ENCODE measurements at regions not wholly inside any gene's neighbourhood (a gene's known extent, or its start where the extent isn't known, plus 50 kb on each side); places are given as distances from the start of the nearest gene placed in this dataset.
"Not testable (repeated sequence)": the region's sequence is repeated elsewhere in the genome, so short reads cannot be mapped to it uniquely, and the experiment has no call there.

- DNase-seq (ENCODE audit: low spot score) = peak; percentile 35
Measured at GRCh38 chr16:55015181-55015913, 84.7 kb downstream of the IRX5 start.

- DNase-seq (ENCODE audit: low spot score) = no peak
Measured at GRCh38 chr16:55016515-55016914, 85.8 kb downstream of the IRX5 start.

- DNase-seq (ENCODE audit: low spot score) = no peak
Measured at GRCh38 chr16:55017321-55017720, 86.7 kb downstream of the IRX5 start.

- DNase-seq (ENCODE audit: low spot score) = no peak
Measured at GRCh38 chr16:55018881-55019280, 88.2 kb downstream of the IRX5 start.

- no peak for DNase-seq (ENCODE audit: low spot score)
Measured at GRCh38 chr16:55019419-55020131, 88.9 kb downstream of the IRX5 start.

GRCh38 chr16:55021595-55022475 lies 91.2 kb downstream of the IRX5 start:
- peak; percentile 88 for DNase-seq (ENCODE audit: low spot score)

- DNase-seq (ENCODE audit: low spot score) = not testable (repeated sequence)
Measured at GRCh38 chr16:55027260-55027659, 96.6 kb downstream of the IRX5 start.

- DNase-seq (ENCODE audit: low spot score) = no peak
Measured at GRCh38 chr16:55029509-55029908, 98.8 kb downstream of the IRX5 start.

GRCh38 chr16:55030944-55031343 lies 100.3 kb downstream of the IRX5 start:
- DNase-seq (ENCODE audit: low spot score) = no peak

- no peak for DNase-seq (ENCODE audit: low spot score)
Measured at GRCh38 chr16:55031481-55031880, 100.8 kb downstream of the IRX5 start.

GRCh38 chr16:55033225-55034156 lies 102.8 kb downstream of the IRX5 start:
- DNase-seq (ENCODE audit: low spot score) = no peak

- peak; percentile 44 for DNase-seq (ENCODE audit: low spot score)
Measured at GRCh38 chr16:55035029-55035428, 104.4 kb downstream of the IRX5 start.

- peak; percentile 54 for DNase-seq (ENCODE audit: low spot score)
Measured at GRCh38 chr16:55035956-55036355, 105.3 kb downstream of the IRX5 start.

GRCh38 chr16:55036371-55036821 lies 105.7 kb downstream of the IRX5 start:
- DNase-seq (ENCODE audit: low spot score) = no peak

GRCh38 chr16:55037046-55037445 lies 106.4 kb downstream of the IRX5 start:
- DNase-seq (ENCODE audit: low spot score) = no peak

- DNase-seq (ENCODE audit: low spot score) = no peak
Measured at GRCh38 chr16:55037966-55038365, 107.3 kb downstream of the IRX5 start.

- DNase-seq (ENCODE audit: low spot score) = no peak
Measured at GRCh38 chr16:55039042-55039441, 108.4 kb downstream of the IRX5 start.

GRCh38 chr16:55039511-55039910 lies 108.8 kb downstream of the IRX5 start:
- DNase-seq (ENCODE audit: low spot score) = no peak

GRCh38 chr16:55039931-55040330 lies 109.3 kb downstream of the IRX5 start:
- DNase-seq (ENCODE audit: low spot score) = no peak

- DNase-seq (ENCODE audit: low spot score) = no peak
Measured at GRCh38 chr16:55040366-55041086, 109.9 kb downstream of the IRX5 start.

All from H4 (cell line).